ENCODE measurements at regions not wholly inside any gene's neighbourhood (a gene's known extent, or its start where the extent isn't known, plus 50 kb on each side); places are given as distances from the start of the nearest gene placed in this dataset.

DNA sequence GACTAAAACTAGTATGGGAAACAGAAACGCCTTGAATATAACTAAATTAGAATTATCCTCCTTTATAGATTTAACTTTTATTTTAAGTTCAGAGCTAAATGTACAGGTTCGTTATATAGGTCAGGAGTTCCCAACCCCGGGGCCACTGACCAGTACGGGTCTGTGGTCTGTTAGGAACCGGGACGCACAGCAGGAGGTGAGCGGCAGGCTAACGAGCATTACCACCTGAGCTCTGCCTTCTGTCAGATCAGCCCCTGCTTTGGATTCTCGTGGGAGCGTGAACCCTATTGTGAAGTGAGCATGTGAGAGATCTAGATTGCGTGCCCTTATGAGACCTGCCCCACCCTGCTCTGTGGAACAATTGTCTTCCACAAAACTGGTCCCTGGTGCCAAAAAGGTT lies 51.0 kb downstream of the FAT4 start:
- no peak overlapping the region for H3K4me3 ChIP-seq (ENCODE audit: low read length in 2 of 2)
- H3K27me3 ChIP-seq (ENCODE audit: control insufficient read depth in 2 of 2, insufficient read depth in 2 of 2, low read length in 2 of 2), result no peaks in the 10 kb centered on the region
- H3K36me3 ChIP-seq (ENCODE audit: control insufficient read depth in 2 of 2, insufficient read depth in 2 of 2, low read length in 2 of 2), result no peaks in the 10 kb centered on the region
- no peaks in the 10 kb centered on the region for H3K9me3 ChIP-seq (ENCODE audit: control insufficient read depth in 2 of 2, low read length in 2 of 2)
- no peak overlapping the region for H3K27ac ChIP-seq (ENCODE audit: low read depth in 2 of 2, low read length in 2 of 2)
- no peak overlapping the region for H3K9ac ChIP-seq (ENCODE audit: low read depth in 1 of 2, low read length in 2 of 2)
- no peaks in the 10 kb centered on the region for H3K4me1 ChIP-seq (ENCODE audit: control insufficient read depth in 2 of 2, insufficient read depth in 2 of 2, low read length in 2 of 2)

DNA sequence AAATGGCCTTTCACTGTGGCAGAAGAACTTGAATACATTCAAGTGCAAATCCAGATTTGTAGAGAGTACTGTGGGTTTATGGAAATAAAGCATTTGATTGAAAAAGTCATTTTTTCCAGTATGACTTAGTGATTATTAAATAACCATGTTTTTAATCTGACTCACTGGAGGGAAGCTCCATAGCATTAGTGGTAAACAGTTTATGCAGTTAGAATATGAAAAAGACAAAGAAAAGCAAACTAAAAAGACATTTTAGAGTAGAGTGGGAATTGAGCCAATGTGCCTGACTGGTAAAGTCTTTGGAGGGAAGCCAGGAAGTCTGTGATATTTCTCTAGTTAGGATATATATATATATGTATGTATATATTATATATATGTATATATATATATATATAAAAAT lies 53.4 kb downstream of the FAT4 start:
- Histone ChIP-seq H3K27ac (ENCODE audit: low read depth in 2 of 2, low read length in 2 of 2) (no peak overlapping the region), H3K9ac (ENCODE audit: low read depth in 1 of 2, low read length in 2 of 2) (no peak overlapping the region), H3K4me1 (ENCODE audit: control insufficient read depth in 2 of 2, insufficient read depth in 2 of 2, low read length in 2 of 2) (no peaks in the 10 kb centered on the region), H3K9me3 (ENCODE audit: control insufficient read depth in 2 of 2, low read length in 2 of 2) (no peaks in the 10 kb centered on the region), H3K4me3 (ENCODE audit: low read length in 2 of 2) (no peak overlapping the region), H3K36me3 (ENCODE audit: control insufficient read depth in 2 of 2, insufficient read depth in 2 of 2, low read length in 2 of 2) (no peaks in the 10 kb centered on the region), H3K27me3 (ENCODE audit: control insufficient read depth in 2 of 2, insufficient read depth in 2 of 2, low read length in 2 of 2) (no peaks in the 10 kb centered on the region)

DNA sequence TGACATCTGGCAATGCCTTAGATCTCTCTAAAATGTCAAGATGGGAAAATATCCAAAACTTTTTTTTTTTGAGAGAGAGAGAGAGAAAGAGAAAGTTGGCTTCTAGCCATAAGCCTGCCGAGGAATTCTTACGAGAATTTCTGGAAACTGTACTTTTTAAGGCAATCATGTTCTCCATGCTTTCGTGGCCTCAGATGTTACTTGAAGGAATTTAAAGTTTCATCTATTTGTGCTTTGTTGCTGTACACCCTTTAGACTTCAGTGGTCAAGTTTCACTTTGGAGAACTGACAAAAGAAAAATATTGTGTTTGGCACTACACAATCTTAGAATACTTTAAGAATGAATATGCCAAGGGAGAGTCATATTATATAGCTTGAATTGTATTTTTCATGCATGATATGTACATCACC lies 53.9 kb downstream of the FAT4 start:
- Histone ChIP-seq H3K9ac (ENCODE audit: low read depth in 1 of 2, low read length in 2 of 2) (no peak overlapping the region), H3K27ac (ENCODE audit: low read depth in 2 of 2, low read length in 2 of 2) (no peak overlapping the region), H3K4me3 (ENCODE audit: low read length in 2 of 2) (no peak overlapping the region), H3K4me1 (ENCODE audit: control insufficient read depth in 2 of 2, insufficient read depth in 2 of 2, low read length in 2 of 2) (no peaks in the 10 kb centered on the region), H3K9me3 (ENCODE audit: control insufficient read depth in 2 of 2, low read length in 2 of 2) (no peaks in the 10 kb centered on the region), H3K36me3 (ENCODE audit: control insufficient read depth in 2 of 2, insufficient read depth in 2 of 2, low read length in 2 of 2) (no peaks in the 10 kb centered on the region), H3K27me3 (ENCODE audit: control insufficient read depth in 2 of 2, insufficient read depth in 2 of 2, low read length in 2 of 2) (no peaks in the 10 kb centered on the region)

DNA sequence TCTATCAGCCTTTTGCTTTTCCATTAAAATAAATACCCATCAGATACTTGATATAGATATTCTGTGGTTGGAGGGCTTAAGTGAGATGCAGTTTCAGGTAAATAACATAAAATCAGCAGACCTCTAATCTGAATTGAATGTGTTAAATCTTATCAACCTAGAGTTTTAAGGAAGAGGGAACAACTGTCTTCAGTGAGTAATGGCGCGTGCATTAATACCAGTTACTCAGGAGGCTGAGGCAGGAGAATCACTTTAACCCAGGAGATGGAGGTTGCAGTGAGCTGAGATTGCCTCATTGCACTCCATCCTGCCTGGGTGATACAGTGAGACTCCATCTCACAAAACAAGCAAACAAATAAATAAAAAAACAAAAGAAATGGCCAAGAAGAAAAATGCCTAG lies 54.3 kb downstream of the FAT4 start:
- H3K9ac ChIP-seq (ENCODE audit: low read depth in 1 of 2, low read length in 2 of 2), result no peak overlapping the region
- H3K9me3 ChIP-seq (ENCODE audit: control insufficient read depth in 2 of 2, low read length in 2 of 2), result no peaks in the 10 kb centered on the region
- H3K27ac ChIP-seq (ENCODE audit: low read depth in 2 of 2, low read length in 2 of 2), result no peak overlapping the region
- no peaks in the 10 kb centered on the region for H3K4me1 ChIP-seq (ENCODE audit: control insufficient read depth in 2 of 2, insufficient read depth in 2 of 2, low read length in 2 of 2)
- no peak overlapping the region for H3K4me3 ChIP-seq (ENCODE audit: low read length in 2 of 2)
- no peaks in the 10 kb centered on the region for H3K27me3 ChIP-seq (ENCODE audit: control insufficient read depth in 2 of 2, insufficient read depth in 2 of 2, low read length in 2 of 2)
- H3K36me3 ChIP-seq (ENCODE audit: control insufficient read depth in 2 of 2, insufficient read depth in 2 of 2, low read length in 2 of 2), result no peaks in the 10 kb centered on the region

DNA sequence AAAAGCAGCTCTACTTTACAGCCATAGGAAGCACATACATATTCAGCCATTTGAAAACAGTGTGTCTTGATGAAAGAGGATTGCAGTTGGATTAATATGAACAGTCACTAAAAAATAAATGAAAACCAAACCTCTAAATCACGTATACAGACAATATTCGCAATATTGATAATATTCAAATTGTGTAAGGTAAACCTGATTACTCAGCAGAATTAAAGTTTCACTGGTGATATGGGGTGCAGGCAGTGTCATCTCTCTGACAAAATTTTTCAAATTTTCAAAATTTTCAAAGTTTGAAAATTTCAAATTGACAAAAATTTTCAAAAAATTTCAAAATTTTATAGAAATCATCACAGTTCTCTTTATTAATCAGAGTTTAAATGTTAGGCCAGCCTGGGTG lies 55.7 kb downstream of the FAT4 start:
- H3K4me1 ChIP-seq (ENCODE audit: control insufficient read depth in 2 of 2, insufficient read depth in 2 of 2, low read length in 2 of 2), result no peaks in the 10 kb centered on the region
- no peak overlapping the region for H3K27ac ChIP-seq (ENCODE audit: low read depth in 2 of 2, low read length in 2 of 2)
- no peaks in the 10 kb centered on the region for H3K9me3 ChIP-seq (ENCODE audit: control insufficient read depth in 2 of 2, low read length in 2 of 2)
- no peak overlapping the region for H3K4me3 ChIP-seq (ENCODE audit: low read length in 2 of 2)
- no peak overlapping the region for H3K9ac ChIP-seq (ENCODE audit: low read depth in 1 of 2, low read length in 2 of 2)
- H3K27me3 ChIP-seq (ENCODE audit: control insufficient read depth in 2 of 2, insufficient read depth in 2 of 2, low read length in 2 of 2), result no peaks in the 10 kb centered on the region
- H3K36me3 ChIP-seq (ENCODE audit: control insufficient read depth in 2 of 2, insufficient read depth in 2 of 2, low read length in 2 of 2), result no peaks in the 10 kb centered on the region

DNA sequence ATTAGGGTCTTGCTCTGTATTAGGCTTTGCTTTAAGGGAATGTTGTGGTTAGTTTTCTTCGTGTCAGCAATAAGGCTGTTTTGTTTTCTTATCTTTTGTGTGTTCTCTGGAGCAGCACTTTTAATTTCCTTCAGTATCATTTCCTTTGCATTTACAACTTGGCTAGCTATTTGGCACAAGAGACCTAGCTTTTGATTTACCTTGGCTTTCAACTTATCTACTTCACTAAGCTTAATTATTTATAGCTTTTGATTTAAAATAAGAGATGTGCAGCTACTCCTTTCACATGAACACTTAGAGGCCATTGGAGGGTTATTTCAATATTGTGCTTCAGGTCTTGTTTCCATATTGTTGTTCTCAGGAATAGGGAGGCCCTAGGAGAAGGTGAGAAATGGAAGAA lies 68.2 kb downstream of the FAT4 start:
- Histone ChIP-seq H3K9ac (ENCODE audit: low read depth in 1 of 2, low read length in 2 of 2) (no peak overlapping the region), H3K27me3 (ENCODE audit: control insufficient read depth in 2 of 2, insufficient read depth in 2 of 2, low read length in 2 of 2) (no peaks in the 10 kb centered on the region), H3K36me3 (ENCODE audit: control insufficient read depth in 2 of 2, insufficient read depth in 2 of 2, low read length in 2 of 2) (no peaks in the 10 kb centered on the region), H3K4me3 (ENCODE audit: low read length in 2 of 2) (no peak overlapping the region), H3K4me1 (ENCODE audit: control insufficient read depth in 2 of 2, insufficient read depth in 2 of 2, low read length in 2 of 2) (no peaks in the 10 kb centered on the region), H3K27ac (ENCODE audit: low read depth in 2 of 2, low read length in 2 of 2) (no peak overlapping the region), H3K9me3 (ENCODE audit: control insufficient read depth in 2 of 2, low read length in 2 of 2) (no peaks in the 10 kb centered on the region)

DNA sequence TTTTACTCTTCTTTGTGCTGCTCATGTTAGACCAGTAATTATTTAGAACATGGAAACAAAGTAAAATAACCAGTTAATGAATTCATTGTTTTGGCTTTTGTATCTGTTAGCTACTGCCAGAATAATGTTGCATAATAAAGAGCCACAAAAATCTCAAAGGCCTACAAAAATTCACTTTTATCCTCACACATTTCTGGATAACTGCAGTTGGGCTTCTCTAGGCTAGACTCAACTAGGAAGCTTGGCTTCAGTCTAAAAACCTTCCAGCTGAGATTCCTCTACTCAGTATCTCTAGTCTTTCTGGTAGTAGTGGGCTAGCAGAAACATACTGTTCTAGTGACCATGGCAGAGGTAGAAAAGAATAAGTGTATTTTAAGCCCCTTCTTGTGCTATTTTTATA lies 73.0 kb downstream of the FAT4 start:
- Histone ChIP-seq H3K4me1 (ENCODE audit: control insufficient read depth in 2 of 2, insufficient read depth in 2 of 2, low read length in 2 of 2) (no peaks in the 10 kb centered on the region), H3K27me3 (ENCODE audit: control insufficient read depth in 2 of 2, insufficient read depth in 2 of 2, low read length in 2 of 2) (no peaks in the 10 kb centered on the region), H3K27ac (ENCODE audit: low read depth in 2 of 2, low read length in 2 of 2) (no peak overlapping the region), H3K9me3 (ENCODE audit: control insufficient read depth in 2 of 2, low read length in 2 of 2) (no peaks in the 10 kb centered on the region), H3K9ac (ENCODE audit: low read depth in 1 of 2, low read length in 2 of 2) (no peak overlapping the region), H3K4me3 (ENCODE audit: low read length in 2 of 2) (no peak overlapping the region), H3K36me3 (ENCODE audit: control insufficient read depth in 2 of 2, insufficient read depth in 2 of 2, low read length in 2 of 2) (no peaks in the 10 kb centered on the region)

DNA sequence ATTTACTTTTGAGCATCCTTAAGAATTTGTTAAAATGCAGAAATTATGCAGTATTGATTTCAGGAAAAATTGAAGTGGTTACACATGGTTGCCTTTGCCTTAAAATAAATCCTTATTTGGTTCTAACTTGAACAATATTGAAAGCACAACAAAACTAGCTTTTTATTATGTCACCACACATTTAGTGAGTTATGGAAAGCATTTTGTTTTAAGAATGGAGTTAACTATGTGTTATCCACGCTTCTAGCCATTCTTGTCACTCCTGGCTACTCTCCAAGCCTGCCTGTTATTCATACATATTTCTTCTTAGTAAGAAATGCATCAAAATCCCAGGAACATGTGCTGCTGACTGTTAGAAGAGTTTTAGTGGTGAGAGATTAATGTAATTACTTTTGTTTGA lies 73.9 kb downstream of the FAT4 start:
- H3K27ac ChIP-seq (ENCODE audit: low read depth in 2 of 2, low read length in 2 of 2), result no peak overlapping the region
- H3K9ac ChIP-seq (ENCODE audit: low read depth in 1 of 2, low read length in 2 of 2), result no peak overlapping the region
- H3K4me3 ChIP-seq (ENCODE audit: low read length in 2 of 2), result no peak overlapping the region
- H3K4me1 ChIP-seq (ENCODE audit: control insufficient read depth in 2 of 2, insufficient read depth in 2 of 2, low read length in 2 of 2), result no peaks in the 10 kb centered on the region
- H3K9me3 ChIP-seq (ENCODE audit: control insufficient read depth in 2 of 2, low read length in 2 of 2), result no peaks in the 10 kb centered on the region
- no peaks in the 10 kb centered on the region for H3K27me3 ChIP-seq (ENCODE audit: control insufficient read depth in 2 of 2, insufficient read depth in 2 of 2, low read length in 2 of 2)
- H3K36me3 ChIP-seq (ENCODE audit: control insufficient read depth in 2 of 2, insufficient read depth in 2 of 2, low read length in 2 of 2), result no peaks in the 10 kb centered on the region

DNA sequence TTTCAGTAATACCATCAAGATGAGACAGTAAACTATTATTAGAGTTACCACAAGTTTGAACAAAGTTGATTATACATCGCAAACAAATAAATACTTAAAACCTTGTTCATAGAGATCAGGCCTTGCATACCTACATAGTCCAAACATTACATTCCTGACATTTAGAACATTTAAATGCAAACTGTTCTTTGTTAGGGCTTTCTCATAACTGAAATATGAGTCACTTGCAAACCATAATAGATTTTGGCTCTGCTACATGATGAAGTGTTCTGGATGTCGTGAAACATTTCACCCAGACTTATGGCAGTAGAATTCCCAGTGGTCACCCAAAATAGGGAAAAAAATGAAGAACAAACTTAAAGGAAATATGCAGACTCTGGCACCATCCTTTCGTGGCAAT lies 75.0 kb downstream of the FAT4 start:
- Histone ChIP-seq H3K36me3 (ENCODE audit: control insufficient read depth in 2 of 2, insufficient read depth in 2 of 2, low read length in 2 of 2) (no peaks in the 10 kb centered on the region), H3K9ac (ENCODE audit: low read depth in 1 of 2, low read length in 2 of 2) (no peak overlapping the region), H3K4me3 (ENCODE audit: low read length in 2 of 2) (no peak overlapping the region), H3K9me3 (ENCODE audit: control insufficient read depth in 2 of 2, low read length in 2 of 2) (no peaks in the 10 kb centered on the region), H3K27me3 (ENCODE audit: control insufficient read depth in 2 of 2, insufficient read depth in 2 of 2, low read length in 2 of 2) (no peaks in the 10 kb centered on the region), H3K27ac (ENCODE audit: low read depth in 2 of 2, low read length in 2 of 2) (peak overlapping the region; percentile 53 to 58), H3K4me1 (ENCODE audit: control insufficient read depth in 2 of 2, insufficient read depth in 2 of 2, low read length in 2 of 2) (no peaks in the 10 kb centered on the region)

DNA sequence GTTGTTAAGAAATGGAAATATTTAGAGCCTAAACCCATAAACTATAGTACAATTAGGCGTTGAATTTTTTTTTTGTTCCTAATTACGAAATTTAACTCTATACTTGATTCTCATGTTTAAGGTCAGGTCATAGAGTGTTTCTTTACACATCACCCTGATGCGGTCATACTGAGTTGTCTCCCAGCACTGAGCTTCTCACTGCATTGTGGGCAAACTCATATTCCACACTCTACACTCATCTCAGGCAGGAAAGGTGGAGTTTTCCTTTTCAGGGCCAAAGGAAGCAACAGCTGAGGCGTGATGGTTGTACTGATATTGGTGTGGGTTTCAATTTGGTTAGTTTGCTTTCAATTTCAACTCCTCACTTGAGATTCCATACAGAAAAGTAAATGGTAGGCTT lies 75.4 kb downstream of the FAT4 start:
- H3K9ac ChIP-seq (ENCODE audit: low read depth in 1 of 2, low read length in 2 of 2), result no peak overlapping the region
- no peaks in the 10 kb centered on the region for H3K27me3 ChIP-seq (ENCODE audit: control insufficient read depth in 2 of 2, insufficient read depth in 2 of 2, low read length in 2 of 2)
- H3K9me3 ChIP-seq (ENCODE audit: control insufficient read depth in 2 of 2, low read length in 2 of 2), result no peaks in the 10 kb centered on the region
- no peak overlapping the region for H3K4me3 ChIP-seq (ENCODE audit: low read length in 2 of 2)
- H3K36me3 ChIP-seq (ENCODE audit: control insufficient read depth in 2 of 2, insufficient read depth in 2 of 2, low read length in 2 of 2), result no peaks in the 10 kb centered on the region
- H3K27ac ChIP-seq (ENCODE audit: low read depth in 2 of 2, low read length in 2 of 2), result peak overlapping the region; percentile 53 to 58
- no peaks in the 10 kb centered on the region for H3K4me1 ChIP-seq (ENCODE audit: control insufficient read depth in 2 of 2, insufficient read depth in 2 of 2, low read length in 2 of 2)

DNA sequence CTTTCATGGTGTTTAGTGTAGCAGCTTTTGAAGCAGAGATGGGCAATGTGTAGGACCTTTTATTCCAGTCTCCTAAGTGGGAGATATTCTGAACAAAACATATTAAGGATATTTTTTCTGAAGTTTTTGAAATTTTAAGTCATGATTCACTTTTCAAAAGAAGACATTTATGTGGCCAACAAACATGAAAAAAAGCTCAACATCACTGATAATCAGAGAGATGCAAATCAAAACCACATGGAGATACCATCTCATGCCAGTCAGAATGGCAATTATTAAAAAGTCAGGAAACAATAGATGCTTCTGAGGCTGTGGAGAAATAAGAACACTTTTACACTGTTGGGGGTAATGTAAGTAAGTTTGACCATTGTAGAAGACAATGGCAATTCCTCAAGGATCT lies 76.0 kb downstream of the FAT4 start:
- H3K9me3 ChIP-seq (ENCODE audit: control insufficient read depth in 2 of 2, low read length in 2 of 2), result no peaks in the 10 kb centered on the region
- H3K9ac ChIP-seq (ENCODE audit: low read depth in 1 of 2, low read length in 2 of 2), result no peak overlapping the region
- H3K4me3 ChIP-seq (ENCODE audit: low read length in 2 of 2), result no peak overlapping the region
- no peaks in the 10 kb centered on the region for H3K36me3 ChIP-seq (ENCODE audit: control insufficient read depth in 2 of 2, insufficient read depth in 2 of 2, low read length in 2 of 2)
- H3K27me3 ChIP-seq (ENCODE audit: control insufficient read depth in 2 of 2, insufficient read depth in 2 of 2, low read length in 2 of 2), result no peaks in the 10 kb centered on the region
- no peak overlapping the region for H3K27ac ChIP-seq (ENCODE audit: low read depth in 2 of 2, low read length in 2 of 2)
- no peaks in the 10 kb centered on the region for H3K4me1 ChIP-seq (ENCODE audit: control insufficient read depth in 2 of 2, insufficient read depth in 2 of 2, low read length in 2 of 2)

Measured in mucosa of rectum (tissue), 2 donors.